Liver (tissue), 1 donor: ENCODE measurements at regions not wholly inside any gene's neighbourhood (a gene's known extent, or its start where the extent isn't known, plus 50 kb on each side); places are given as distances from the start of the nearest gene placed in this dataset.

ENCODE experiments used
- SP1 ChIP-seq: IDR thresholded peaks from 2 replicates; pipeline ENCODE4 v1.6.1; 2018; ENCODE audit warnings: antibody characterized with exemption, mild to moderate bottlenecking
- TF ChIP-seq, protein P1 (sequence below): IDR thresholded peaks from 2 replicates; pipeline ENCODE4 v1.6.1; 2016; ENCODE audit warnings: antibody characterized with exemption
- donor health status: healthy.

DNA sequence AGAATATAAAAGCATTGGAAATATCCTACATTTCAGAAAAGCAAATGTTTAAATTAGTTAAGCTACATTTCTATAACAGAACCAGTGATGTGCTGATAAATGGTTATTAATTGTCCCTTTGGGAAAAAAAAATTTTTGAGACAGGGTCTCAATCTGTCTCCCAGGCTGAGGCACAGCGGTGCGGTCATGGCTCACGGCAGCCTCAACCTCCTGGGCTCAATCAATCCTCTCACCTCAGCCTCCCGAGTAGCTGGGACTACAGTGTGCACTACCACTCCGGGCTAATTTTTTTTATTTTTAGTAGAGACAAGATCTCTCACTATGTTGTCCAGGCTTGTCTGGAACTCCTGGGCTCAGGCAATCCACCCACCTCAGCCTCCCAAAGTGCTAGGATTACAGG lies 194.8 kb upstream of the SALL3 start:
- TF ChIP-seq, protein P1, sequence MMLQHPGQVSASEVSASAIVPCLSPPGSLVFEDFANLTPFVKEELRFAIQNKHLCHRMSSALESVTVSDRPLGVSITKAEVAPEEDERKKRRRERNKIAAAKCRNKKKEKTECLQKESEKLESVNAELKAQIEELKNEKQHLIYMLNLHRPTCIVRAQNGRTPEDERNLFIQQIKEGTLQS: no peak
- no peak for TF ChIP-seq SP1
